ENCODE measurements at regions not wholly inside any gene's neighbourhood (a gene's known extent, or its start where the extent isn't known, plus 50 kb on each side); places are given as distances from the start of the nearest gene placed in this dataset.
"Not testable (repeated sequence)": the region's sequence is repeated elsewhere in the genome, so short reads cannot be mapped to it uniquely, and the experiment has no call there.

GRCh38 chr15:69662645-69663000, 210.0 kb downstream of the RPLP1 start:
- no peak overlapping the region for H3K4me3 ChIP-seq (ENCODE audit: low read depth, low read length)
- DNase-seq (ENCODE audit: low read depth): no peak

- DNase-seq (ENCODE audit: low read depth): no peak
- no peak overlapping the region for H3K4me3 ChIP-seq (ENCODE audit: low read depth, low read length)
These were observed 210.8 kb downstream of the RPLP1 start for GRCh38 chr15:69663441-69663840.

GRCh38 chr15:69663982-69664381, 211.4 kb downstream of the RPLP1 start:
- no peak overlapping the region for H3K4me3 ChIP-seq (ENCODE audit: low read depth, low read length)
- no peak for DNase-seq (ENCODE audit: low read depth)

GRCh38 chr15:69664572-69665571, 212.3 kb downstream of the RPLP1 start:
- no peak overlapping the region for H3K4me3 ChIP-seq (ENCODE audit: low read depth, low read length)
- DNase-seq (ENCODE audit: low read depth): no peak

GRCh38 chr15:69665641-69666111, 213.1 kb downstream of the RPLP1 start:
- H3K4me3 ChIP-seq (ENCODE audit: low read depth, low read length): no peak overlapping the region
- DNase-seq (ENCODE audit: low read depth): no peak

GRCh38 chr15:69666441-69666882, 213.8 kb downstream of the RPLP1 start:
- H3K4me3 ChIP-seq (ENCODE audit: low read depth, low read length): no peak overlapping the region
- DNase-seq (ENCODE audit: low read depth): peak; percentile 36

- H3K4me3 ChIP-seq (ENCODE audit: low read depth, low read length): no peak overlapping the region
These were observed 214.5 kb downstream of the RPLP1 start for GRCh38 chr15:69666921-69667811.

GRCh38 chr15:69668039-69668705, 215.6 kb downstream of the RPLP1 start:
- H3K4me3 ChIP-seq (ENCODE audit: low read depth, low read length): no peak overlapping the region
- no peak for DNase-seq (ENCODE audit: low read depth)

More at GRCh38 chr15:69666921-69667811, 214.5 kb downstream of the RPLP1 start:
- no peak for DNase-seq (ENCODE audit: low read depth)

- H3K4me3 ChIP-seq (ENCODE audit: low read depth, low read length): no peak overlapping the region
- no peak for DNase-seq (ENCODE audit: low read depth)
These were observed 216.3 kb downstream of the RPLP1 start for GRCh38 chr15:69668963-69669362.

GRCh38 chr15:69669446-69669845, 216.8 kb downstream of the RPLP1 start:
- H3K4me3 ChIP-seq (ENCODE audit: low read depth, low read length): no peak overlapping the region
- no peak for DNase-seq (ENCODE audit: low read depth)

- no peak for DNase-seq (ENCODE audit: low read depth)
- no peak overlapping the region for H3K4me3 ChIP-seq (ENCODE audit: low read depth, low read length)
These were observed 220.8 kb downstream of the RPLP1 start for GRCh38 chr15:69673291-69673881.

GRCh38 chr15:69675731-69676130, 223.1 kb downstream of the RPLP1 start:
- H3K4me3 ChIP-seq (ENCODE audit: low read depth, low read length): no peak overlapping the region
- no peak for DNase-seq (ENCODE audit: low read depth)

- DNase-seq (ENCODE audit: low read depth): no peak
- no peak overlapping the region for H3K4me3 ChIP-seq (ENCODE audit: low read depth, low read length)
These were observed 224.8 kb downstream of the RPLP1 start for GRCh38 chr15:69677403-69677802.

GRCh38 chr15:69679623-69680228, 227.1 kb downstream of the RPLP1 start:
- H3K4me3 ChIP-seq (ENCODE audit: low read depth, low read length): no peak overlapping the region
- no peak for DNase-seq (ENCODE audit: low read depth)

GRCh38 chr15:69684823-69685222, 232.2 kb downstream of the RPLP1 start:
- not testable (repeated sequence) for H3K4me3 ChIP-seq (ENCODE audit: low read depth, low read length); DNase-seq (ENCODE audit: low read depth)

- H3K4me3 ChIP-seq (ENCODE audit: low read depth, low read length): no peak overlapping the region
- DNase-seq (ENCODE audit: low read depth): no peak
These were observed 233.2 kb downstream of the RPLP1 start for GRCh38 chr15:69685512-69686452.

GRCh38 chr15:69686626-69687025, 234.0 kb downstream of the RPLP1 start:
- DNase-seq (ENCODE audit: low read depth): no peak
- no peak overlapping the region for H3K4me3 ChIP-seq (ENCODE audit: low read depth, low read length)

- no peak for DNase-seq (ENCODE audit: low read depth)
- no peak overlapping the region for H3K4me3 ChIP-seq (ENCODE audit: low read depth, low read length)
These were observed 236.5 kb downstream of the RPLP1 start for GRCh38 chr15:69689133-69689532.
